Epithelial cell of proximal tubule (primary cell): ENCODE measurements at regions not wholly inside any gene's neighbourhood (a gene's known extent, or its start where the extent isn't known, plus 50 kb on each side); places are given as distances from the start of the nearest gene placed in this dataset.

Source experiments
- DNase-seq: peaks from one replicate; pipeline ENCODE4 v3.0.0-alpha.2; 2011; ENCODE audit warnings: low read depth
- H3K4me3 ChIP-seq: 2 replicates; pipeline ENCODE4 v1.5.1; 2011; ENCODE audit warnings: low read depth, mild to moderate bottlenecking, low read length
- TF ChIP-seq, protein P1 (sequence below): conservative IDR thresholded peaks from 2 replicates; pipeline ENCODE4 v1.5.1; 2012; ENCODE audit warnings: low read depth, mild to moderate bottlenecking, low read length

DNA sequence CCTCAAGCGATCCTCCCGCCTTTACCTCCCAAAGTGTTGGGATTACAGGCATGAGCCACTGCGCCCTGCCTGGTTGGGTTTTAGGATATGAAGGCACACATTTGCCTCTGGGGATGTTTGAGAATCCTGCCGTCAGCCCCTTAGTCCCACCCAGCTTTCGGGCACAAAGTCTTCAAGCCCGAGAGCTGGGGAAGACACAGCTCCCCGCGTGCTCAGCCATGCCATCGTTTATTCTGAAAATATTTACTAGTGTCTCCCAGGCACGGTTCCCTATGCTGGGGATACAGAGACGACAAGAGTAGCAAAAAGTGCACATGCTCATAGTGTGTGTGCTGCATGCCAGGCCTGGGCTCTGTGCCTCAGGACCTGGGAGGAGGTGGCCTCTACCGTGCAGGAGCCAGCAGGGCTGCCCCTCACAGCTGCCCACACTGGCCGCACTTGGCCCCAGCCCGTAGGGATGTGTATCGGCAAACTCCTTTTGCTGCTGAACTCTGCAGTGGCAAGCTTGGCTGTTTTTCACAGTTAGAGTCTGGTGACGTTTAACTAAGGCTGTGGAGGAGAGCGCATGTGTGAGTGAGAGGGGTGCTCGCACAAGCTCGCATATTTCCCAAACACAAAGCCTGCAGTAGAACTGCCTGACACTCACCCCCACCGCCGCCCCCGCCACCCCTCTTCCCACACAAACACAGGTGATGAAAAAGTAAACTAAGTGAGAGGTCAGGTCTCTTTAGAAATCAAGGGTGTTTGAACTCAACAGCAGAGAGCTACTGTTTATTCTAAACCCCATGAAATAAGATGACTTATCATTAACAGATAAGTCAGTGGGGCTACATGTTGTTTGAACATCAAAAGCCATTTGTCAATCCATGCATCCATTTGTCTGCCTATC is 266.4 kb downstream of the MRTFB start:
- peak overlapping the region; percentile 9 for H3K4me3 ChIP-seq
- DNase-seq, result no peak
- TF ChIP-seq, protein P1, sequence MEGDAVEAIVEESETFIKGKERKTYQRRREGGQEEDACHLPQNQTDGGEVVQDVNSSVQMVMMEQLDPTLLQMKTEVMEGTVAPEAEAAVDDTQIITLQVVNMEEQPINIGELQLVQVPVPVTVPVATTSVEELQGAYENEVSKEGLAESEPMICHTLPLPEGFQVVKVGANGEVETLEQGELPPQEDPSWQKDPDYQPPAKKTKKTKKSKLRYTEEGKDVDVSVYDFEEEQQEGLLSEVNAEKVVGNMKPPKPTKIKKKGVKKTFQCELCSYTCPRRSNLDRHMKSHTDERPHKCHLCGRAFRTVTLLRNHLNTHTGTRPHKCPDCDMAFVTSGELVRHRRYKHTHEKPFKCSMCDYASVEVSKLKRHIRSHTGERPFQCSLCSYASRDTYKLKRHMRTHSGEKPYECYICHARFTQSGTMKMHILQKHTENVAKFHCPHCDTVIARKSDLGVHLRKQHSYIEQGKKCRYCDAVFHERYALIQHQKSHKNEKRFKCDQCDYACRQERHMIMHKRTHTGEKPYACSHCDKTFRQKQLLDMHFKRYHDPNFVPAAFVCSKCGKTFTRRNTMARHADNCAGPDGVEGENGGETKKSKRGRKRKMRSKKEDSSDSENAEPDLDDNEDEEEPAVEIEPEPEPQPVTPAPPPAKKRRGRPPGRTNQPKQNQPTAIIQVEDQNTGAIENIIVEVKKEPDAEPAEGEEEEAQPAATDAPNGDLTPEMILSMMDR, result no peak

DNA sequence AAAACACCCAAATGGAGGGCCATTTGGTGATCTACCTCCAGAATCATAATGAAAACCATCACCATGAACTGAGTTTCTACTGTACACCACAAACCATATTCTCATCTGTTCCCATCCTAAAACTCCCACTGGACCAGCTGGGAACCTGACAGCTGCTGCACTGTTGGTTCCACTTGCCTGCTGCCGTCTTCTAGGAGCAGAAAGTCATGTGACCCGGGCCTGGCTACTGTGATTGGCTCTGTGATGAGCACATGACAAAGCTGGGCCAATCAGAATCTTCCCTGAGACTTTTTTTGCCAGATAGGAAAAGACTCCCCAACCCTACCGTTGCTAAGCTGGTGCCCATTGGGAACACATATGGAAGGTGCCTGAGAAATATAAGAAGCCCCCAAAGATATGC is 264.2 kb downstream of the MRTFB start:
- TF ChIP-seq, protein P1, result no peak
- no peak overlapping the region for H3K4me3 ChIP-seq
- no peak for DNase-seq

DNA sequence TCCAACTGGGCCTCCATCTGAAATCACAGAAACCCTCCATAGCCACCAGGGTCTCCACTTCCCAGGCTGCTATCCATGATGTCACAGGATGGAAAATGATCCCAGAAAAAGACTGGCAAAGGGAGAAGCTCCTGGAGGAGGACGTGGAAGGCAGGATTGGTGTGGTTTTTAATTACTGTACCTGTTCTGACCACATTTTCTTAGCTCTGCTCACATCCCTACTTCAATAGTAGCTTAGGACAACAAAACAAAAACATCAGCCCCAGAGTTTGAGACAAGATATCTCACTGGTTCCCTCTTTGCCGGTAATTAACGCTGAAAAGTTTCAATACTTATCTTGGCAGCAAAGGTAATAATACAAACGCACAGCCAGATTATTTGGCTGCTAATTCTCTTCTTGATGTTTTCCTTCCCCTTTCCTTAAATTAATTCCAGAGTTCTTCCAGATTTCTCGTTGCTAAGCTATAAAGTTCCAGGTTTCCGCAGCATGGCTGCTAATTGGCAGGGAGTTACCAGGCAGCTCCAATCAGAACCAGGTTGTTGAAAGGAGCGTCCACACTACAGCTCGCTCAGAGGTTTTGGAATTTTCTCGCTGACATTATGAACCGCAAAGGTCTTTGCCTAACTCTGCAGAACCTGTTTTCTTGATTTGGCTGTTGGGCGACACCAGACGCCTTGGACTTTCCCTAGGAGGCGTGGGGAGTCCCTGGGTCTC is 263.4 kb downstream of the MRTFB start:
- no peak overlapping the region for H3K4me3 ChIP-seq
- TF ChIP-seq, protein P1, result no peak
- no peak for DNase-seq

DNA sequence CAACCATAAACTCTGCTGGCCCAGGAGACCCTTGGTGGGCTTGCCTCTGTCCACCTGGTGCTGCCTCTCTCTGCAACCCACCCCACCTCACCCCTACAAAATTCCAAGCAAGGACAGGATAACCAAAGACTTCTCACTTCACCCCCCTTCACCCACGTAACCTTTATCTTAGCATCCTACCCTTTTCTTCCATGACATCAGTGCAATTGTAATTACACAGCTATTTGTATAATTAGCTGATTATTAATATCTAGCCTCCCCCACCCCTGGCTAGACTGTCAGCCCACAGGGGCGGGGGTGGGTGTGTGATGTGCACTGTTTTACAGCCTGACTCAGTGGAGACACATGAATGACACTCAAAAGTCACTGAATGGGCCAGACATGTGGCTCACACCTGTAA is 262.2 kb downstream of the MRTFB start:
- DNase-seq, result no peak
- H3K4me3 ChIP-seq, result no peak overlapping the region
- TF ChIP-seq, protein P1, result no peak

DNA sequence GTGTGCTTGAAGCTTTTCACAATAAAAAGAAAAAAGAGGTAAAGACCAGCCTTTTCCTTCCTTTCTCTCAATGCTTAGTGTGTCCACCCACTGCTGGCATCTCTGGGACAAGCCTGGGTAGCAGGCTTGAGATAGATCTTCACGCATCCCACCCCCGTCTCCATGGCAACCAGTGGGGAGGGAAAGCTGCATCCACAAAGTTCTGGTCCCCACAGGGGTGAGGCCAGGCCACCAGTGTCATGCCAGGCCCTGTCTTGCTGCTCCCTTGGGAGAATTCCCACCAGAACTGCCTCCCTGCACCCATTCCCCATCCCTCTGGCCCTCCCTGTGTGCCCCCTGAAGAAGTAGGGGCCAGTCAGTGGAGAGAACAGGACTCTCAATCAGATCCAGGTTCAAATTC is 259.9 kb downstream of the MRTFB start:
- no peak overlapping the region for H3K4me3 ChIP-seq
- no peak for DNase-seq

DNA sequence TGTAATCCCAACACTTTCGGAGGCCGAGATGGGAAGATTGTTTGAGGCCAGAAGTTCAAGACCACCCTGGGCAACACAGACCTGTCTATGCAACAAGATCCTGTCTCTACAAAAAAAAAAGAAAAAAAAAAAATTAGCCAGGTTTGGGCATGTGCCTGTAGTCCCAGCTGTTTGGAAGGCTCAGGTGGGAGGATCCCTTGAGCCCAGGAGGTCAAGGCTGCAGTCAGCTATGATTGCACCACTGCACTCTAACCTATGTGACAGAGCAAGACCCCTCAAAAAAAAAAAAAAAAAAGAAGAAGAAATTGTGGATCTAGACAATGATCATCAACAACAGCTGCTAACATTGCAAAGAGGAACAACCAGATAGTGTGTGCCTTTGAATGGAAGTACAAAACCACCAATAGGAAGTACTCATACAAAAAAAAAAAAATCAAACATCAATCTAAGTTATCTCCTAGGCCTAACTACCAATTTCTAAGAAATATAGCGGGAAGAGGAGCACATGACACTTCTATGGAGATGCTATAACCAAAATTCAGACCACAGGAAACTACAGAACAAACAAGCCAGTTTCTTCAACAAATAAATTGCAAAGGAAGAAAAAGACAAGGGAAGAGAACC is 258.7 kb downstream of the MRTFB start:
- no peak overlapping the region for H3K4me3 ChIP-seq
- DNase-seq, result no peak
- TF ChIP-seq, protein P1, result no peak

More for the DNA sequence above, 259.9 kb downstream of the MRTFB start:
- TF ChIP-seq, protein P1, result no peak
